GM19468 (cell line): ENCODE measurements at regions not wholly inside any gene's neighbourhood (a gene's known extent, or its start where the extent isn't known, plus 50 kb on each side); places are given as distances from the start of the nearest gene placed in this dataset.
"Not testable (repeated sequence)": the region's sequence is repeated elsewhere in the genome, so short reads cannot be mapped to it uniquely, and the experiment has no call there.

ENCODE experiments used
- ATAC-seq: cut with Tn5 transposase; IDR thresholded peaks from one replicate; pipeline ENCODE4 v1.9.1; 2021; ENCODE audit warnings: mild to moderate bottlenecking, moderate library complexity, moderate number of reproducible peaks; ENCODE audit not compliant: unreplicated experiment; ENCODE audit errors: extremely low read depth

- no peak for ATAC-seq
Measured at GRCh38 chr7:119720541-119720940, 552.4 kb upstream of the KCND2 start.

- ATAC-seq = no peak
Measured at GRCh38 chr7:119724041-119724792, 548.8 kb upstream of the KCND2 start.

GRCh38 chr7:119733127-119733879 is 539.7 kb upstream of the KCND2 start:
- no peak for ATAC-seq

- ATAC-seq = no peak
Measured at GRCh38 chr7:119737390-119737789, 535.6 kb upstream of the KCND2 start.

GRCh38 chr7:119745280-119745679 is 527.7 kb upstream of the KCND2 start:
- ATAC-seq = not testable (repeated sequence)

- no peak for ATAC-seq
Measured at GRCh38 chr7:119748251-119748860, 524.6 kb upstream of the KCND2 start.

- no peak for ATAC-seq
Measured at GRCh38 chr7:119748991-119749390, 524.0 kb upstream of the KCND2 start.

- ATAC-seq = no peak
Measured at GRCh38 chr7:119756687-119757086, 516.3 kb upstream of the KCND2 start.

GRCh38 chr7:119758254-119758653 is 514.7 kb upstream of the KCND2 start:
- no peak for ATAC-seq

GRCh38 chr7:119761776-119762175 is 511.2 kb upstream of the KCND2 start:
- no peak for ATAC-seq

GRCh38 chr7:119782286-119782685 is 490.7 kb upstream of the KCND2 start:
- ATAC-seq = no peak

GRCh38 chr7:119783799-119784198 is 489.2 kb upstream of the KCND2 start:
- no peak for ATAC-seq

GRCh38 chr7:119802147-119802546 is 470.8 kb upstream of the KCND2 start:
- ATAC-seq = no peak

- no peak for ATAC-seq
Measured at GRCh38 chr7:119825091-119825655, 447.8 kb upstream of the KCND2 start.

GRCh38 chr7:119826547-119826946 is 446.4 kb upstream of the KCND2 start:
- ATAC-seq = no peak

GRCh38 chr7:119838444-119838843 is 434.5 kb upstream of the KCND2 start:
- ATAC-seq = no peak

- ATAC-seq = no peak
Measured at GRCh38 chr7:119842337-119842736, 430.6 kb upstream of the KCND2 start.

- no peak for ATAC-seq
Measured at GRCh38 chr7:119842786-119843185, 430.2 kb upstream of the KCND2 start.

- ATAC-seq = no peak
Measured at GRCh38 chr7:119861385-119861784, 411.6 kb upstream of the KCND2 start.

GRCh38 chr7:119868387-119868786 is 404.6 kb upstream of the KCND2 start:
- ATAC-seq = no peak

- no peak for ATAC-seq
Measured at GRCh38 chr7:119879835-119880234, 393.1 kb upstream of the KCND2 start.
